IPS-NIHi7 (cell line): ENCODE measurements at regions not wholly inside any gene's neighbourhood (a gene's known extent, or its start where the extent isn't known, plus 50 kb on each side); places are given as distances from the start of the nearest gene placed in this dataset.
"Not testable (repeated sequence)": the region's sequence is repeated elsewhere in the genome, so short reads cannot be mapped to it uniquely, and the experiment has no call there.

Experiments used
- DNase-seq: peaks from one replicate; pipeline ENCODE4 v3.0.0; 2012; ENCODE audit warnings: mixed read lengths; ENCODE audit errors: extremely low spot score

DNA sequence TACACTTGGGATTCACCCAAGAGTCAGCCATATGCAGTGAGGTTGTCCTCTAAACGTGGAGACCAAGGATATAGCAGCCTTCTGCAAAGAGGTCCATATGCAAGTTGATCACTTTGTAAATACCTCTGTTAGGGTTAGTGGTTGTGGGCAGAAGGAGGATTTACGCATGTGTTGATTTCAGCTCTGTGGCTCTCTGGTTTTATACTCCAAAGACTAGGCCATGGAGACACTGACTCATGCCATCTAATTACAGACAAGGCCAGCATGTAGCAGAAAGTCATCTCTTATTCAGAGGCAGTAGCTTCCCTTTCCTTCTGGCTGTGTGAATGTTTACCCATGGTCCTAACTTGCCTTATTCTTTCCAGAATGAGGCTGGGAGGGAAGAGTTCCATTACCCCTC lies 140.9 kb upstream of the GOLGA6L4 start:
- DNase-seq: not testable (repeated sequence)

DNA sequence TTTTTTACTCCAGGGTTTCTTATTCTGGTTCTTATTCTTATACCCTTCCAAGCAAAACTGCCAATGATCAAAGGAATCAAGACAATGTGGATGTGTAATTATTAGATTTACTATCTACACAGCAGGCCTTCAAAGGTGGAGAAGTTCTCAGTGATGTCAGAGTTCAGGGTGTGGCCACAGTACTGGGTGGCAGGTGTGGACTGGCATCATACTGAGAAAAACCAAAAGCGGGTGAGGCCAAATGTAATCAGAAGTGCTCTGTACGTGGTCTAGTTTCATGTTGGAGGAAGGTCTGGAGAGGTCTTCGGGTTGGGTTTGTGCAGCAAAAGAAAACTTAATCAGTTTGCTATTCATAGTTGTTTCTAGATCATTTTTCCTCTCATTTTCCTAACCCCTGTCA lies 138.5 kb upstream of the GOLGA6L4 start:
- DNase-seq: not testable (repeated sequence)

DNA sequence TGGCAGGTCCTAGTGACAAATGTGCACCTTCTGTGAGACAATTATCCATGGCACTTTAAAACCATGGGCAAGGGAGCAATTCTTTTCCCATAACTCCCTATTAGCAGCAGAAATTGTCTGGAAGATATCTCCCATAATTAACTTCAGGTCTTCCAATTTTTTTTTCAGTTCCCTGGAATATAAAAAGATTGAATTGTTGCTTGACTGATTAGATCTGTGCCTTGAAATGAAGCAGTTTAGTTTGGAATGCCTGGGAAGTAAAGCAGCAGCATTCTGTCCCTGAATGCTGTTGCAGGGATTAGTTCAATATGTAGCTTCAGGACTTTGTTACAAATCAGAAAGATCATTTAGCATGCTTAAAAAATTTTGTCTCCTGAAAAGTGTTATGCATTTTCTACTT lies 137.0 kb upstream of the GOLGA6L4 start:
- DNase-seq: no peak

GRCh38 chr15:84099181-84099580 lies 136.4 kb upstream of the GOLGA6L4 start:
- DNase-seq: no peak

- peak; percentile 8 for DNase-seq
These were observed 132.2 kb upstream of the GOLGA6L4 start for GRCh38 chr15:84103345-84103744.

GRCh38 chr15:84104853-84105252 lies 130.7 kb upstream of the GOLGA6L4 start:
- no peak for DNase-seq

DNA sequence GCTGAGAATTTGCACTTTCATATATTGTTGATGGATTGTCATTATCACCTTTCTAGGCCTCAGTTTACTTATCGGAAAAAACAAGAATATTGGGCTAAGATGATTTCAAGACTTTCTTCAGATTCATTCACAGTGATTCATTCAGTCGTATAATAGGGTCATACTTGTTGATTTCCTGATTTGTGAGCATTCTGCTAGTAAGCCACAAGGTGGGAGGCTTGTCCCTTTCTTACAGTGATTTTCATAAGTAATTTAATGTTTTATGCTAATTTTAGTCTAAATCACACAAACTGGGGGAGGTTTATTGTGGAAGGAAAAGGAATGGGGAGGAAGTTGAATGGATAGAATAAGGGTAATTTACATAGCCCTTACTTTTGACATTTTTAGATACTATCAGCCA lies 126.8 kb upstream of the GOLGA6L4 start:
- DNase-seq: no peak

DNA sequence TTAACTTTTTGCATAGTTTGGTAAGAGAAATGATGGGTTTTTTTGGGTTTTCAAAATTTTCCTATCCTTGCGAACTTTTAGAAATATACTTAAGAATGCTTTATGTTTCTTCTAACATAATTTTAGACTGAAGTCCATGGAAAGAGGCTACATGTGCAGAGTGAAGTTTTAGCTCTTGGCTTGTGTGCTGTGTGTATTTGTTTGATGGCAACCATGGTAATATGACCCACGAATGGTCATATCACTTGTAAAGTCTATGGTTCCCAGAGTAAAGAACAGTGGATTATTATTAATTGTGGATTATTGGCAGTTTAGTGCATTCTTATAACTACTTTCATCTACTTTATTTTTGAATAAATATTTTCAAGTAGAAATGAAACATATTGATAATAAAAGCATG lies 124.0 kb upstream of the GOLGA6L4 start:
- no peak for DNase-seq

DNA sequence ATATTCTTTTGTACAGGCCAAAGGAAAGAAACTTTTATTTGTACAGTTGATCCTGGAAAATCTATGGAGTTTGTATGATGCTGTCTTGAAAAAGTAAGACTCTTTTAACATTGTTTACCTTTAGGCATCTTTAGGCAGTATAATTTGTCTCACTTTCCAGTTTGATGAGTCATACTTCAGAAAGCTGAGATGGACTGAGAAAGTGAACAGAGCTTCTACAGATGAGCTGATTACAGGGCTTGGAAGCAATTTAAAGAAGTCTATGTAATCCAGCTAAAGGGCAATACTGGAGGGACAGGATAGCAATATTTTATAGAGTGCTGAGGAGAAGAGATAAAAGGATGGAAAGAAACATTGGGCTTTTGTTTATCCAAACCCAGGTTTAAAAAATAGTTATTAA lies 123.5 kb upstream of the GOLGA6L4 start:
- DNase-seq: no peak

DNA sequence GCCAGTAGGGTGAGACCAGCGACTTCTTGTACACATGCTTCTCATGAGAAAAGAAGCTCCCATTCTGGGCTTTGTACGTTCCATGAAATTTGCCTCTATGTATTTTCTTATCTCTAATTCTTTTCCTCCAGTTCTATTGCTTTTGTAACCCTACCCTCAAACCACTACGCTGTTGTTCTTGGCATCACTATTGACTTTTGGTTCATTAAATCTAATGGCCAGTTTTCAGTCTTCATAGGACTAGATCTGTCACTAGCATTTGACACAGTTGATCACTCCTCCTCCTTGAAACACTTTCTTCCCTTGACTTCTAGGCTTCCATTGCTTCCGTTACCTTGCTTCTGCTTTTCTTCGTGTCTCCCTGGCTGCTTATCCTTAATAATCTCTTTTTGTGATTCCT lies 121.7 kb upstream of the GOLGA6L4 start:
- DNase-seq: no peak

- not testable (repeated sequence) for DNase-seq
These were observed 120.9 kb upstream of the GOLGA6L4 start for GRCh38 chr15:84114680-84115079.

GRCh38 chr15:84119351-84119750 lies 116.2 kb upstream of the GOLGA6L4 start:
- DNase-seq: not testable (repeated sequence)

GRCh38 chr15:84120903-84121302 lies 114.7 kb upstream of the GOLGA6L4 start:
- not testable (repeated sequence) for DNase-seq

- DNase-seq: not testable (repeated sequence)
These were observed 106.9 kb upstream of the GOLGA6L4 start for GRCh38 chr15:84128706-84129105.

GRCh38 chr15:84130098-84130831 lies 105.3 kb upstream of the GOLGA6L4 start:
- DNase-seq: not testable (repeated sequence)

DNA sequence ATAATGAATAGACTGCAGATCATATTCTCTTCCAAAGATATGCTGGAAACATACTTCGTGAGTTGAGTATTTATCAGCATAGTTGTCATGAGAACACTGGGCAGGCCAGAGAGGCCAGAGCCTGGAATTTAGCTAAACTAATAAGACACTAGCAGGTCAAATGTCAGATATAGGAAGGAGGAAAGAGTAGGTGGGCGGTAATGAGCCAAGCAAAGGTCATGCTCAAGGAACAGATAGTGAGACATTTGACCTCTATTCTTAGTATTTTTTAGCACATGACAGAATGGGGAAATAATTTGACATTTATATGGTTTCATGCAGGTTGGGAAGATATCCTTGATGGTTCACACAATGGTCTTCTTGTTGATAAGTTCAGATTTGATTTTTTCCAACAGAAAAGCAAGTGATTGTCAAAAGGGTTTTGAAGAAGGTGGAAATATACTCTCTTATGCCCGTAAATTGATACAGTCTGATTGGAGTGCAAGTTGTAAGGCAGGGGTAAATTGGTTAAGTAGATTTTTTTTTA lies 99.6 kb upstream of the GOLGA6L4 start:
- not testable (repeated sequence) for DNase-seq

GRCh38 chr15:84142888-84143337 lies 92.7 kb upstream of the GOLGA6L4 start:
- peak; percentile 78 for DNase-seq

- no peak for DNase-seq
These were observed 91.7 kb upstream of the GOLGA6L4 start for GRCh38 chr15:84143753-84144314.

GRCh38 chr15:84144946-84145345 lies 90.6 kb upstream of the GOLGA6L4 start:
- not testable (repeated sequence) for DNase-seq

GRCh38 chr15:84146299-84146698 lies 89.3 kb upstream of the GOLGA6L4 start:
- not testable (repeated sequence) for DNase-seq

DNA sequence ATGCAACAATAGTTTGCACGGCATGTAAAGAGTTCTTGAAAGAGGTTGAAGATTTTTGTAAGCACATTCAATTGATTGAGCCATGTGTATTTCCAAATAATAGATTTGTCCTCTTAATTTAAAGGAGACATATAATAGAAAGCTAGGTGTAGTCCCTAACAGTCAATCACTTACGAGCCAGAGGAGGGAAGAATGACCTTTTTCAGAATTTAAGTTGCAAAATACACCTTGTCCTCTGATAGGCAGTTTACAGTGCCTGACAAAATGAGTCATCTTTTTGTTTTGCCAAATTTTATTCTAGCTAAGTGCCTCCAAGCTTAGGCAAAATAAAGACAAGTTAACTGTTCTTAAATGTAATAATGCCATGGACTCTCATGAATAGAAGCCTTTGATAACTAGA lies 88.3 kb upstream of the GOLGA6L4 start:
- not testable (repeated sequence) for DNase-seq

- peak; percentile 14 for DNase-seq
These were observed 84.2 kb upstream of the GOLGA6L4 start for GRCh38 chr15:84151205-84151931.
